ENCODE measurements at regions not wholly inside any gene's neighbourhood (a gene's known extent, or its start where the extent isn't known, plus 50 kb on each side); places are given as distances from the start of the nearest gene placed in this dataset.

GRCh38 chr4:130008461-130008860 lies 912.5 kb downstream of the C4orf33 start:
- H4K5ac ChIP-seq (ENCODE audit: low read depth, low read length): no peak overlapping the region

More at GRCh38 chr4:130008461-130008860, 912.5 kb downstream of the C4orf33 start:
- Histone ChIP-seq H3K4me2 (ENCODE audit: low read depth, low read length) (no peak overlapping the region), H2AFZ (replicated peaks; ENCODE audit: low read length, poor library complexity) (no peak overlapping the region), H4K20me1 (ENCODE audit: insufficient read depth, low read length) (no peaks in the 10 kb centered on the region), H2BK5ac (ENCODE audit: low read depth, low read length, poor library complexity, severe bottlenecking) (no peak overlapping the region), H2AK9ac (replicated peaks; ENCODE audit: low read depth, low read length, poor library complexity) (no peak overlapping the region), H3K27me3 (ENCODE audit: control insufficient read depth, insufficient read depth, low read length) (no peaks in the 10 kb centered on the region), H2BK15ac (ENCODE audit: low read depth, low read length) (no peak overlapping the region), H3K36me3 (ENCODE audit: control insufficient read depth, insufficient read depth, low read length) (no peaks in the 10 kb centered on the region), H3K23ac (ENCODE audit: low read depth, low read length) (no peak overlapping the region), H3K79me1 (ENCODE audit: low read depth in 1 of 2, low read length in 2 of 2) (no peaks in the 10 kb centered on the region), H2BK120ac (ENCODE audit: low read depth, low read length) (no peak overlapping the region), H3K4me3 (ENCODE audit: insufficient read depth, low read depth, low read length) (no peak overlapping the region), H3K9ac (ENCODE audit: low read depth, low read length) (no peak overlapping the region), H3K14ac (replicated peaks; ENCODE audit: low read depth, low read length) (no peak overlapping the region), H3K56ac (ENCODE audit: extremely low read depth, insufficient read depth, low read length) (no peak overlapping the region), H3K9me1 (ENCODE audit: insufficient read depth, low read length) (no peaks in the 10 kb centered on the region), H3K4ac (ENCODE audit: low read depth, low read length) (no peak overlapping the region), H4K8ac (ENCODE audit: low read depth in 2 of 2, low read length in 2 of 2) (no peak overlapping the region), H4K91ac (ENCODE audit: insufficient read depth, low read depth, low read length) (no peak overlapping the region), H3K4me1 (ENCODE audit: control insufficient read depth, insufficient read depth, low read length) (no peaks in the 10 kb centered on the region), H3K18ac (ENCODE audit: low read depth, low read length) (no peak overlapping the region), H2AK5ac (ENCODE audit: low read depth, low read length) (no peak overlapping the region), H2BK20ac (ENCODE audit: low read depth, low read length) (no peak overlapping the region), H3K9me3 (ENCODE audit: control insufficient read depth, insufficient read depth, low read length) (no peaks in the 10 kb centered on the region), H3K27ac (ENCODE audit: insufficient read depth, low read length) (no peak overlapping the region)
- ChIA-PET CTCF (no interaction called here), POLR2A (ENCODE audit: unreplicated experiment) (no interaction called here)
- in situ Hi-C loops (cut with MboI; ENCODE audit: low sequenced_read_pairs) (no loop called here), intact Hi-C loops (cut with micrococcal nuclease) (no loop called here), dilution Hi-C loops (cut with HindIII; ENCODE audit: low sequenced_read_pairs, unreplicated experiment) (no loop called here)
- BruUV-seq (replicated peaks): no TSS peak
- TF ChIP-seq MAFK (IDR thresholded peaks at IDR 0.05; ENCODE audit: low read depth, low read length) (no peak), ELK1 (IDR thresholded peaks at IDR 0.05; ENCODE audit: borderline replicate concordance, low read depth, low read length) (no peak), CEBPB (IDR thresholded peaks at IDR 0.05; ENCODE audit: low read depth, low read length) (no peak), CTCF (conservative IDR thresholded peaks at IDR 0.05; ENCODE audit: low read depth, low read length) (no peak)
- ATAC-seq (ENCODE audit: low read depth): no peak
- DNase-seq: no peak

Measured in IMR-90 (cell line).